K562 (cell line): ENCODE measurements at regions not wholly inside any gene's neighbourhood (a gene's known extent, or its start where the extent isn't known, plus 50 kb on each side); places are given as distances from the start of the nearest gene placed in this dataset.

Experiments used
- ATAC-seq: fragments of 200-7000 bp; cut with Tn5 transposase; 3 replicates; pipeline ENCODE4 v1.9.1; 2020; ENCODE audit warnings: moderate library complexity
- BruUV-seq: library from RNA; stranded (reverse); fragments of 400-500 nt; replicated peaks from 2 replicates; lab custom pipeline; 2021; lab: Mats Ljungman, UMichigan
- CTCF ChIA-PET: fragments of 300-600 bp; formaldehyde crosslinking; extraction: SDS; loops from one replicate; lab custom pipeline; 2021; ENCODE audit warnings: low intra/inter-chr PET ratio; lab: Yijun Ruan, JAX
- POLR2A ChIA-PET: fragments of 300-600, 350-650 bp; sonication (Branson Sonifier 250); formaldehyde crosslinking; extraction: SDS; loops from one replicate; lab custom pipeline; 2021; ENCODE audit warnings: antibody characterized with exemption, inconsistent platforms; lab: Yijun Ruan, JAX
- DNase-seq, 4 experiments: peaks; one replicate each; pipeline versions ENCODE4 v3.0.0 to v3.0.0-alpha.2; 2011 to 2018; ENCODE audit warnings: low spot score in 3 of 4, mixed read lengths in 3 of 4; ENCODE audit errors: extremely low read depth in 1 of 4
- FAIRE-seq: peaks from 2 replicates; lab custom pipeline; 2011; peaks lifted over from hg19 to GRCh38; lab: Jason Lieb, UNC
- H2AFZ ChIP-seq: 2 replicates; pipeline ENCODE4 v1.6.0; 2011; ENCODE audit warnings: low read depth, low read length, control low read depth, inconsistent platforms
- H3K27ac ChIP-seq: fragments of 200-600 bp; 3 replicates; pipeline ENCODE4 v1.8.0; 2011; ENCODE audit warnings: low read depth, mild to moderate bottlenecking, control low read depth, inconsistent platforms, low read length, moderate library complexity, mixed read lengths; ENCODE audit errors: extremely low read depth
- H3K27me3 ChIP-seq, 2 experiments: fragments of 300-600 bp in 1 of 2; 2 replicates in 1 of 2; 3 replicates in 1 of 2; pipeline versions ENCODE4 v1.6.0 to v1.8.0; 2011; ENCODE audit warnings: inconsistent platforms in 2 of 2, low read length in 2 of 2, mild to moderate bottlenecking in 1 of 2, mixed read lengths in 1 of 2, moderate library complexity in 1 of 2; ENCODE audit not compliant: control insufficient read depth in 2 of 2, insufficient read depth in 2 of 2
- H3K36me3 ChIP-seq: fragments of 300-600 bp; 3 replicates; pipeline ENCODE4 v1.8.0; 2011; ENCODE audit warnings: mild to moderate bottlenecking, low read length, inconsistent platforms; ENCODE audit not compliant: control insufficient read depth, insufficient read depth
- H3K4me1 ChIP-seq, 2 experiments: fragments of 200-600 bp in 1 of 2; replicated peaks in 1 of 2; 2 replicates in 1 of 2; 3 replicates in 1 of 2; pipeline versions ENCODE4 v1.5.1 to v1.8.0; 2011; ENCODE audit warnings: inconsistent platforms in 2 of 2, low read length in 2 of 2, mild to moderate bottlenecking in 1 of 2, mixed read lengths in 1 of 2, moderate library complexity in 1 of 2; ENCODE audit not compliant: control insufficient read depth in 2 of 2, insufficient read depth in 2 of 2
- H3K4me2 ChIP-seq: 2 replicates; pipeline ENCODE4 v1.6.1; 2011; ENCODE audit warnings: low read length, control low read depth, inconsistent platforms, mixed read lengths; ENCODE audit not compliant: insufficient read depth
- H3K4me3 ChIP-seq: fragments of 200-600 bp; sonication (generic), shearing (Covaris generic); 2 replicates; pipeline ENCODE4 v1.5.1; 2016; ENCODE audit warnings: control low read depth, inconsistent platforms
- H3K79me2 ChIP-seq: fragments of 200-600 bp; 3 replicates; pipeline ENCODE4 v1.8.0; 2011; ENCODE audit warnings: low read length, inconsistent platforms; ENCODE audit not compliant: control insufficient read depth, insufficient read depth
- H3K9ac ChIP-seq, 2 experiments: 2 replicates each; pipeline versions ENCODE4 v1.6.0 to v1.6.1; 2011; ENCODE audit warnings: low read depth in 2 of 2, low read length in 2 of 2, control low read depth in 1 of 2, inconsistent platforms in 1 of 2, mild to moderate bottlenecking in 1 of 2, mixed read lengths in 1 of 2; ENCODE audit not compliant: insufficient read depth in 1 of 2
- H3K9me1 ChIP-seq: one replicate; pipeline ENCODE4 v1.6.0; 2011; ENCODE audit warnings: inconsistent platforms, mild to moderate bottlenecking, low read length, moderate library complexity; ENCODE audit not compliant: control insufficient read depth, insufficient read depth
- H3K9me3 ChIP-seq: replicated peaks from 2 replicates; pipeline ENCODE4 v1.5.1; 2011; ENCODE audit warnings: low read depth, low read length, inconsistent platforms; ENCODE audit not compliant: control insufficient read depth, insufficient read depth
- H4K20me1 ChIP-seq: replicated peaks from 2 replicates; pipeline ENCODE4 v1.6.1; 2011; ENCODE audit warnings: low read length, inconsistent platforms, mixed read lengths; ENCODE audit not compliant: control insufficient read depth, insufficient read depth
- CHD2 ChIP-seq: IDR thresholded peaks from 2 replicates; pipeline ENCODE4 v1.6.1; 2011; ENCODE audit warnings: low read depth, low read length
- ESRRA ChIP-seq: fragments of 450-650 bp; IDR thresholded peaks from 2 replicates; pipeline ENCODE4 v1.6.1; 2014; ENCODE audit warnings: low read depth, mild to moderate bottlenecking, moderate library complexity, borderline replicate concordance
- GTF2A2 ChIP-seq: IDR thresholded peaks from 2 replicates; pipeline ENCODE4 v1.6.1; 2016; ENCODE audit warnings: mild to moderate bottlenecking, missing genetic modification characterization, missing compliant biosample characterization
- GTF2B ChIP-seq: IDR thresholded peaks from 2 replicates; pipeline ENCODE4 v1.6.1; 2011; ENCODE audit not compliant: insufficient read length; ENCODE audit errors: extremely low read depth
- HOMEZ ChIP-seq: fragments of 250-450 bp; sonication (Bioruptor Pico); IDR thresholded peaks from 2 replicates; pipeline ENCODE4 v1.4.0; 2020; ENCODE audit warnings: mild to moderate bottlenecking, moderate library complexity
- KLF16 ChIP-seq: IDR thresholded peaks from 2 replicates; pipeline ENCODE4 v1.6.1; 2016; ENCODE audit warnings: antibody characterized with exemption
- MEF2D ChIP-seq: conservative IDR thresholded peaks from 2 replicates; pipeline ENCODE4 v1.6.1; 2016; ENCODE audit warnings: low read depth, missing genetic modification characterization, missing compliant biosample characterization
- POLR2AphosphoS2 ChIP-seq: IDR thresholded peaks from 2 replicates; pipeline ENCODE4 v1.6.1; 2012; ENCODE audit warnings: low read length, improper control_type of control experiment
- RAD51 ChIP-seq: fragments of 450-650 bp; IDR thresholded peaks from 2 replicates; pipeline ENCODE4 v1.7.1; 2016; ENCODE audit warnings: low read depth, mild to moderate bottlenecking, borderline replicate concordance
- SOX6 ChIP-seq: fragments of 450-650 bp; IDR thresholded peaks from 2 replicates; pipeline ENCODE4 v1.6.1; 2014; ENCODE audit warnings: mild to moderate bottlenecking
- ZNF146 ChIP-seq: IDR thresholded peaks from one replicate; pipeline ENCODE4 v1.6.1; 2018; ENCODE audit warnings: missing compliant biosample characterization; ENCODE audit not compliant: unreplicated experiment
- ZNF311 ChIP-seq: fragments of 250-450 bp; sonication (Bioruptor Pico); IDR thresholded peaks from 2 replicates; pipeline ENCODE4 v1.4.0; 2020; ENCODE audit warnings: mild to moderate bottlenecking, moderate library complexity
- ZNF395 ChIP-seq: fragments of 200-800 bp; sonication (Bioruptor generic); IDR thresholded peaks from 2 replicates; pipeline ENCODE4 v1.6.1; 2017; ENCODE audit warnings: missing genetic modification characterization, missing compliant biosample characterization
- in situ Hi-C: fragments of 300-500 bp; cut with MboI; formaldehyde crosslinking; loops from 4 replicates; pipeline ENCODE4 v1.15.0; 2018; ENCODE audit warnings: inconsistent platforms, mixed read lengths
- intact Hi-C: fragments of 100-400 bp; cut with micrococcal nuclease; formaldehyde crosslinking; loops from 2 replicates; pipeline ENCODE4 v1.14.2; 2022

GRCh38 chr3:102024270-102024904, 175.1 kb downstream of the NFKBIZ start:
- intact Hi-C loops (no loop called here), in situ Hi-C loops (no loop called here)
- Histone ChIP-seq H3K9me3 (no peaks in the 10 kb centered on the region), H3K27ac (no peak overlapping the region), H3K4me2 (no peak overlapping the region), H2AFZ (no peak overlapping the region), H3K4me3 (no peak overlapping the region), H3K36me3 (no peaks in the 10 kb centered on the region), H3K4me1 (no peaks in the 10 kb centered on the region), H3K79me2 (no peaks in the 10 kb centered on the region), H3K27me3 (no peaks in the 10 kb centered on the region), H3K9me1 (no peaks in the 10 kb centered on the region), H3K9ac (no peak overlapping the region), H4K20me1 (no peaks in the 10 kb centered on the region)
- DNase-seq, result no peak
- FAIRE-seq, result no peak
- no peak for TF ChIP-seq GTF2B
- no peak for TF ChIP-seq RAD51
- no peak for TF ChIP-seq ESRRA
- TF ChIP-seq POLR2AphosphoS2, result no peak
- no peak for TF ChIP-seq ZNF146
- TF ChIP-seq GTF2A2, result no peak
- TF ChIP-seq KLF16, result no peak
- TF ChIP-seq ZNF395 (CRISPR knock-in tag), result no peak
- TF ChIP-seq CHD2, result no peak
- no peak for TF ChIP-seq HOMEZ (CRISPR knock-in tag)
- no peak for TF ChIP-seq SOX6
- TF ChIP-seq ZNF311, result no peak
- no peak for TF ChIP-seq MEF2D (tag)
- POLR2A ChIA-PET, result no interaction called here
- no peak for ATAC-seq
- BruUV-seq, result no TSS peak
- CTCF ChIA-PET, result no interaction called here
